ENCODE measurements at regions not wholly inside any gene's neighbourhood (a gene's known extent, or its start where the extent isn't known, plus 50 kb on each side); places are given as distances from the start of the nearest gene placed in this dataset.

- no peak for TF ChIP-seq SALL2 (tag by site-specific recombination; IDR thresholded peaks at IDR 0.05; ENCODE audit: borderline replicate concordance)
- TF ChIP-seq ZNF707 (tag by site-specific recombination; IDR thresholded peaks at IDR 0.05) = no peak
- no peak for TF ChIP-seq CTCF (tag by site-specific recombination; IDR thresholded peaks at IDR 0.05)
- TF ChIP-seq PRDM4 (tag by site-specific recombination; IDR thresholded peaks at IDR 0.05) = no peak
- TF ChIP-seq ZNF621 (tag by site-specific recombination; IDR thresholded peaks at IDR 0.05) = no peak
These were observed 222.8 kb upstream of the KLF6 start for GRCh38 chr10:4007771-4008170.
